Glomerular endothelial cell (primary cell): ENCODE measurements at regions not wholly inside any gene's neighbourhood (a gene's known extent, or its start where the extent isn't known, plus 50 kb on each side); places are given as distances from the start of the nearest gene placed in this dataset.

Experiments
- DNase-seq: peaks from one replicate; pipeline ENCODE4 v3.0.0-alpha.2; 2011; ENCODE audit warnings: low read depth, low spot score; ENCODE audit errors: extremely low read depth

GRCh38 chr2:167471734-167472133, 583.5 kb downstream of the XIRP2 start:
- no peak for DNase-seq

GRCh38 chr2:167471332-167471731, 583.1 kb downstream of the XIRP2 start:
- DNase-seq = no peak

GRCh38 chr2:167462379-167462778, 574.1 kb downstream of the XIRP2 start:
- DNase-seq = no peak

- no peak for DNase-seq
These were observed 565.8 kb downstream of the XIRP2 start for GRCh38 chr2:167454036-167454435.

- no peak for DNase-seq
These were observed 563.4 kb downstream of the XIRP2 start for GRCh38 chr2:167451496-167452289.

GRCh38 chr2:167450364-167450763, 562.1 kb downstream of the XIRP2 start:
- no peak for DNase-seq

- DNase-seq = no peak
These were observed 552.1 kb downstream of the XIRP2 start for GRCh38 chr2:167440382-167440781.

GRCh38 chr2:167438206-167438605, 549.9 kb downstream of the XIRP2 start:
- DNase-seq = peak; percentile 25

GRCh38 chr2:167431949-167432348, 543.7 kb downstream of the XIRP2 start:
- DNase-seq = no peak

- no peak for DNase-seq
These were observed 542.2 kb downstream of the XIRP2 start for GRCh38 chr2:167430447-167430846.

- DNase-seq = no peak
These were observed 536.8 kb downstream of the XIRP2 start for GRCh38 chr2:167424803-167425755.

GRCh38 chr2:167424221-167424620, 535.9 kb downstream of the XIRP2 start:
- DNase-seq = no peak

GRCh38 chr2:167423731-167424130, 535.5 kb downstream of the XIRP2 start:
- DNase-seq = no peak

- DNase-seq = no peak
These were observed 531.9 kb downstream of the XIRP2 start for GRCh38 chr2:167420211-167420610.

- DNase-seq = no peak
These were observed 526.8 kb downstream of the XIRP2 start for GRCh38 chr2:167415068-167415467.

- DNase-seq = no peak
These were observed 523.1 kb downstream of the XIRP2 start for GRCh38 chr2:167411367-167411766.

GRCh38 chr2:167406558-167406957, 518.3 kb downstream of the XIRP2 start:
- DNase-seq = no peak

- no peak for DNase-seq
These were observed 516.5 kb downstream of the XIRP2 start for GRCh38 chr2:167404627-167405284.

GRCh38 chr2:167401309-167401708, 513.0 kb downstream of the XIRP2 start:
- no peak for DNase-seq

GRCh38 chr2:167400546-167400945, 512.3 kb downstream of the XIRP2 start:
- DNase-seq = no peak

- DNase-seq = no peak
These were observed 510.6 kb downstream of the XIRP2 start for GRCh38 chr2:167398873-167399272.
